ENCODE measurements at regions not wholly inside any gene's neighbourhood (a gene's known extent, or its start where the extent isn't known, plus 50 kb on each side); places are given as distances from the start of the nearest gene placed in this dataset.
A peak's percentile ranks its signal among the peaks of the same experiment; 100 is the strongest.

- TF ChIP-seq CEBPG (CRISPR knock-in tag; IDR thresholded peaks at IDR 0.05) = no peak
- no peak for TF ChIP-seq CEBPG (tag; conservative IDR thresholded peaks at IDR 0.05 in 1 of 2, IDR thresholded peaks at IDR 0.05 in 1 of 2)
- TF ChIP-seq ELF2 (CRISPR knock-in tag; IDR thresholded peaks at IDR 0.05) = no peak
- TF ChIP-seq ZNF24 (IDR thresholded peaks at IDR 0.05) = no peak
- no peak for TF ChIP-seq TEAD1 (CRISPR knock-in tag; IDR thresholded peaks at IDR 0.05)
- TF ChIP-seq DMBX1 (CRISPR knock-in tag; IDR thresholded peaks at IDR 0.05; ENCODE audit: borderline replicate concordance) = no peak
- TF ChIP-seq BDP1 (IDR thresholded peaks at IDR 0.05; ENCODE audit: insufficient read depth, insufficient read length) = no peak
- no peak for TF ChIP-seq ZNF165 (CRISPR knock-in tag; IDR thresholded peaks at IDR 0.05; ENCODE audit: borderline replicate concordance)
- no peak for TF ChIP-seq PCBP2 (IDR thresholded peaks at IDR 0.05; ENCODE audit: low read depth, low read length, poor library complexity, severe bottlenecking)
- TF ChIP-seq ZSCAN29 (IDR thresholded peaks at IDR 0.05) = no peak
- TF ChIP-seq ZBTB9 (CRISPR knock-in tag; IDR thresholded peaks at IDR 0.05) = no peak
- no peak for TF ChIP-seq MGA (IDR thresholded peaks at IDR 0.05)
- TF ChIP-seq C11orf30 (IDR thresholded peaks at IDR 0.05; ENCODE audit: low read depth) = peak; percentile 45
- TF ChIP-seq FOXJ3 (CRISPR knock-in tag; IDR thresholded peaks at IDR 0.05) = no peak
- no peak for TF ChIP-seq SRSF9 (IDR thresholded peaks at IDR 0.05; ENCODE audit: borderline replicate concordance, low read depth, low read length)
- 0 out of 2 replicates have a peak, but pooled peaks have one; percentile 25 for TF ChIP-seq MAFG (tag; conservative IDR thresholded peaks at IDR 0.05)
- peak; percentile 30 for TF ChIP-seq MAFF (IDR thresholded peaks at IDR 0.05; ENCODE audit: low read length)
These were observed 49.9 kb upstream of the TAB2 start (continued) for GRCh38 chr6:149267513-149268043.
